OCI-LY3 (cell line): ENCODE measurements at regions not wholly inside any gene's neighbourhood (a gene's known extent, or its start where the extent isn't known, plus 50 kb on each side); places are given as distances from the start of the nearest gene placed in this dataset.
A peak's percentile ranks its signal among the peaks of the same experiment; 100 is the strongest.

Experiments
- H2AFZ ChIP-seq: fragments of 200-600, 300-600 bp; shearing (Covaris generic); 2 replicates; pipeline ENCODE4 v1.6.0; 2014; ENCODE audit warnings: antibody characterized with exemption, low read depth, low read length
- H3K27ac ChIP-seq: fragments of 200-600, 300-600 bp; sonication (generic); 2 replicates; pipeline ENCODE4 v1.5.1; 2014; ENCODE audit warnings: mild to moderate bottlenecking, low read length, moderate library complexity, mixed read lengths
- H3K27me3 ChIP-seq: fragments of 200-600, 300-600 bp; sonication (generic); 2 replicates; pipeline ENCODE4 v1.6.1; 2014; ENCODE audit warnings: low read depth, low read length, mixed read lengths
- H3K36me3 ChIP-seq: fragments of 200-600, 300-600 bp; sonication (generic); replicated peaks from 2 replicates; pipeline ENCODE3; 2014; ENCODE audit warnings: low read depth, low read length, mixed read lengths
- H3K4me1 ChIP-seq: fragments of 300-600, 200-600 bp; sonication (generic); 2 replicates; pipeline ENCODE4 v1.6.1; 2014; ENCODE audit warnings: low read length, mixed read lengths
- H3K4me2 ChIP-seq: fragments of 200-600, 300-600 bp; sonication (generic); 2 replicates; pipeline ENCODE4 v1.6.1; 2014; ENCODE audit warnings: low read length, mixed read lengths
- H3K4me3 ChIP-seq: fragments of 300-600, 200-600 bp; sonication (generic); 2 replicates; pipeline ENCODE4 v1.5.1; 2014; ENCODE audit warnings: antibody characterized with exemption, mild to moderate bottlenecking, low read length, moderate library complexity
- H3K79me2 ChIP-seq: fragments of 300-600, 200-600 bp; shearing (Covaris generic); 2 replicates; pipeline ENCODE4 v1.6.1; 2014; ENCODE audit warnings: mild to moderate bottlenecking, low read length, mixed read lengths
- H3K9ac ChIP-seq: fragments of 300-600, 200-600 bp; shearing (Covaris generic); 2 replicates; pipeline ENCODE4 v1.6.0; 2014; ENCODE audit warnings: mild to moderate bottlenecking, low read length, moderate library complexity
- H3K9me3 ChIP-seq: fragments of 200-600, 300-600 bp; shearing (Covaris generic); 2 replicates; pipeline ENCODE4 v1.6.1; 2014; ENCODE audit warnings: low read length, mixed read lengths; ENCODE audit not compliant: insufficient read depth
- H4K20me1 ChIP-seq: fragments of 200-600, 300-600 bp; sonication (generic); 2 replicates; pipeline ENCODE4 v1.6.1; 2016; ENCODE audit warnings: low read length, mixed read lengths; ENCODE audit not compliant: insufficient read depth
- CTCF ChIP-seq: fragments of 200-600, 300-600 bp; sonication (generic); IDR thresholded peaks from 2 replicates; pipeline ENCODE4 v1.5.1; 2014; ENCODE audit warnings: antibody characterized with exemption, low read length, low read depth
- EZH2phosphoT487 ChIP-seq: fragments of 200-600 bp; shearing (Covaris generic); IDR thresholded peaks from 2 replicates; pipeline ENCODE4 v1.6.1; 2018; ENCODE audit warnings: antibody characterized with exemption, mixed run types, low read depth

GRCh38 chr4:165678236-165678935 is 194.7 kb upstream of the TLL1 start:
- Histone ChIP-seq H2AFZ (0 out of 2 replicates have a peak overlapping the region, but pooled peaks have one; percentile 29), H3K79me2 (no peaks in the 10 kb centered on the region), H3K4me1 (peaks cover 7% of the 10 kb centered on the region), H3K27me3 (no peaks in the 10 kb centered on the region), H4K20me1 (no peaks in the 10 kb centered on the region), H3K36me3 (no peaks in the 10 kb centered on the region), H3K9me3 (no peaks in the 10 kb centered on the region), H3K4me2 (no peak overlapping the region), H3K4me3 (no peak overlapping the region), H3K27ac (no peak overlapping the region), H3K9ac (no peak overlapping the region)
- TF ChIP-seq EZH2phosphoT487 (no peak), CTCF (no peak)

GRCh38 chr4:165678936-165679325 is 194.1 kb upstream of the TLL1 start:
- TF ChIP-seq CTCF (no peak), EZH2phosphoT487 (no peak)
- no peak overlapping the region for H2AFZ ChIP-seq
- H3K9ac ChIP-seq = no peak overlapping the region
- H3K4me3 ChIP-seq = no peak overlapping the region
- no peak overlapping the region for H3K4me2 ChIP-seq
- no peaks in the 10 kb centered on the region for H4K20me1 ChIP-seq
- H3K9me3 ChIP-seq = no peaks in the 10 kb centered on the region
- H3K36me3 ChIP-seq = no peaks in the 10 kb centered on the region
- no peaks in the 10 kb centered on the region for H3K27me3 ChIP-seq
- no peaks in the 10 kb centered on the region for H3K79me2 ChIP-seq
- peaks cover 7% of the 10 kb centered on the region for H3K4me1 ChIP-seq
- H3K27ac ChIP-seq = no peak overlapping the region

GRCh38 chr4:165680821-165681220 is 192.2 kb upstream of the TLL1 start:
- Histone ChIP-seq H3K9ac (no peak overlapping the region), H3K4me1 (peaks cover 7% of the 10 kb centered on the region), H3K4me3 (no peak overlapping the region), H3K36me3 (no peaks in the 10 kb centered on the region), H3K27ac (no peak overlapping the region), H4K20me1 (no peaks in the 10 kb centered on the region), H3K27me3 (no peaks in the 10 kb centered on the region), H3K4me2 (no peak overlapping the region), H3K9me3 (no peaks in the 10 kb centered on the region), H2AFZ (no peak overlapping the region), H3K79me2 (no peaks in the 10 kb centered on the region)
- TF ChIP-seq EZH2phosphoT487 (no peak), CTCF (no peak)

- Histone ChIP-seq H3K4me1 (peaks cover 7% of the 10 kb centered on the region), H3K36me3 (no peaks in the 10 kb centered on the region), H3K4me3 (no peak overlapping the region), H3K79me2 (no peaks in the 10 kb centered on the region), H3K27ac (no peak overlapping the region), H3K9ac (no peak overlapping the region), H3K4me2 (no peak overlapping the region), H4K20me1 (no peaks in the 10 kb centered on the region), H3K9me3 (no peaks in the 10 kb centered on the region), H2AFZ (no peak overlapping the region), H3K27me3 (no peaks in the 10 kb centered on the region)
- no peak for TF ChIP-seq EZH2phosphoT487
- TF ChIP-seq CTCF = no peak
These were observed 190.4 kb upstream of the TLL1 start for GRCh38 chr4:165682611-165683010.
